ENCODE measurements at regions not wholly inside any gene's neighbourhood (a gene's known extent, or its start where the extent isn't known, plus 50 kb on each side); places are given as distances from the start of the nearest gene placed in this dataset.

GRCh38 chr3:150116196-150116595 is 145.5 kb upstream of the PFN2 start:
- DNase-seq: no peak

GRCh38 chr3:150114873-150115540 is 144.3 kb upstream of the PFN2 start:
- no peak for DNase-seq

- DNase-seq: no peak
These were observed 143.6 kb upstream of the PFN2 start for GRCh38 chr3:150114273-150114672.

GRCh38 chr3:150110097-150110496 is 139.4 kb upstream of the PFN2 start:
- peak; percentile 47 for DNase-seq

GRCh38 chr3:150107429-150108175 is 136.9 kb upstream of the PFN2 start:
- no peak for DNase-seq

GRCh38 chr3:150106740-150107428 is 136.2 kb upstream of the PFN2 start:
- no peak for DNase-seq

GRCh38 chr3:150105886-150106612 is 135.4 kb upstream of the PFN2 start:
- DNase-seq: no peak

- DNase-seq: no peak
These were observed 134.3 kb upstream of the PFN2 start for GRCh38 chr3:150105025-150105424.

GRCh38 chr3:150104564-150104963 is 133.9 kb upstream of the PFN2 start:
- DNase-seq: no peak

GRCh38 chr3:150101016-150101415 is 130.3 kb upstream of the PFN2 start:
- no peak for DNase-seq

GRCh38 chr3:150098621-150099020 is 127.9 kb upstream of the PFN2 start:
- DNase-seq: no peak

GRCh38 chr3:150097588-150097890 is 126.8 kb upstream of the PFN2 start:
- DNase-seq: no peak

GRCh38 chr3:150096700-150097587 is 126.2 kb upstream of the PFN2 start:
- no peak for DNase-seq

- peak; percentile 36 for DNase-seq
These were observed 123.6 kb upstream of the PFN2 start for GRCh38 chr3:150094150-150094933.

- DNase-seq: no peak
These were observed 120.9 kb upstream of the PFN2 start for GRCh38 chr3:150091626-150092025.

GRCh38 chr3:150090877-150091276 is 120.2 kb upstream of the PFN2 start:
- no peak for DNase-seq

- no peak for DNase-seq
These were observed 119.3 kb upstream of the PFN2 start for GRCh38 chr3:150090006-150090405.

GRCh38 chr3:150084128-150084527 is 113.4 kb upstream of the PFN2 start:
- no peak for DNase-seq

- no peak for DNase-seq
These were observed 113.0 kb upstream of the PFN2 start for GRCh38 chr3:150083655-150084042.

- DNase-seq: no peak
These were observed 112.4 kb upstream of the PFN2 start for GRCh38 chr3:150082898-150083654.

GRCh38 chr3:150081084-150081483 is 110.4 kb upstream of the PFN2 start:
- no peak for DNase-seq

Measured in NCI-H526 treated with DMSO at 0.1 percent for 48 hours (cell line).